GM21360 (cell line): ENCODE measurements at regions not wholly inside any gene's neighbourhood (a gene's known extent, or its start where the extent isn't known, plus 50 kb on each side); places are given as distances from the start of the nearest gene placed in this dataset.

Experiments
- ATAC-seq: cut with Tn5 transposase; IDR thresholded peaks from one replicate; pipeline ENCODE4 v1.9.1; 2021; ENCODE audit warnings: mild to moderate bottlenecking, moderate library complexity; ENCODE audit not compliant: unreplicated experiment

DNA sequence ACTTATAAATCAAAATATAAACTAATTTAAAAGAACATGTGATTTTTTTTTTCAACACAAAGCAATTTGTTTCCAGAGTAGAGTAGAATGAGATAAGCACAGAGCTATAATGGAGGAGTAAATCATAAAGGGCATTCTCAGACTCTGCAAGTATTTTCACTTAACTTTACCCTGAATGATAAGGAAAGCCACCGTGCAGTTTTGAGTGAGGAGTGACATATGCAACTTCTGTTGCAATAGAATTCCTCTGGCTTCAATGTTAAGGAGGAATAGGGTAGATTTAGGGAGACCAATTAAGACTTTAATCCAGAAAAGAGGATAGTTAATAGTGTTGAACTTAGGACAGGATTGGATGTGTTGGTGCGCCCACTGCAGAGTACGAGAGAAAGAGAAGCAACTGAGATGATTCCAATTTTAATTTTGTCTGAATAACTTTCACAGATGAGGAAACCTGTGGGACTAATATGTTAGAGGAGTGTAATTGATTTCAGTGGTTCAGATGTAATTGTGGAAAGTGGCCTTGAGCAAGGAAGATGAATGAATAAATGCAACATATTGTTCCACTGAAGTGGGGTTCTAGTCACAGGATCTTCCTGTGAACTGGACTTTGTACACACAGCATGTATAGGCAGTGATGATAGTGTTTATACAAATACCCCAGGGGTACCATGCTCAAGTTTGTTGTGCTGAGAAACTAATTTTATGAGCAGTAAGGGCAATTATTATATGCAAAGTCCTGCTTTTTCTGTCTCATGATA lies 255.5 kb upstream of the ANO3 start:
- ATAC-seq: no peak

DNA sequence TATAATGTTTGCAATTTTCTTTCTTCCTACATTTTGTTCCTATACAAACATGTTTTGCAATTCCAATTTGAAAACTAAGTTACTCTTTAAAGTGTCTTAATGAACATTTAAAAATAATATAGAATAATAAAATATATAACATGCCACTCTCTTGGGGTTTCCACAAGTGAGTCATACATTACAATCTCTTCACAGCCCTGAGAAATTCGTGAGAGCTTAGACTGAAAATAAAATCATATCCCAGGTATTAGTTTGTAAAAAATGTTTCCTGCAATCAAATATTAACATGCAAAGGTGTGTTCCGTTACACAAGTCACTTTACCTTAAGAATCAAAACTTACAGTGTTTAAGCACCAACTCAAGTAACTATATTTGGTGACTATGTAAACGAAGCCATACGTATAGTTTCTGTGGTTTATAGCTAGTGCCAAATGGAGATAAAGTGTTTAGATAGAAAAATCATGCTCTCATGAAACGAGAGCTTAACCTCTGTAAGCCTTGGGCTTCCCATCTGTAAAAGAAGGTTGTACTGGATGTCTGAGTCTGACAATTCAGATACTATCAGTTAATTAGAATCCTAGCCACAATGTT lies 253.6 kb upstream of the ANO3 start:
- peak; percentile 76 for ATAC-seq

DNA sequence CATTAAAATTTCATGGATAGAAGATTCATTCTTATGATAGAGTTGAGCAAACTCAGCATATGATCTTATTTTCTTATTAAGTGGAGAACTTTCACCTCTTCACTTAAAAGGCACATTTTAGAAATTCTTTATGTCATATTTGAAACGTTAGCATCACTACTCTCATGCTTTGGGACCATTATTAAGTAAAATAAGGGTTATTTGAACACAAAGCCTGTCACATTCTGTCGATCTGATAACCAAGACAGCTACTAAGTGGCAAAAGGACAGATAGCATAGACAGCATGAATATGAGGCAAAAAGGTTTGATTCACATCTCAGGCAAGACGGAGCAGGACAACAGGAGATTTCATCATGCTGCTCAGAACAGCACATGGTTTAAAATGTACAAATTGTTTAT lies 247.6 kb upstream of the ANO3 start:
- ATAC-seq: no peak

DNA sequence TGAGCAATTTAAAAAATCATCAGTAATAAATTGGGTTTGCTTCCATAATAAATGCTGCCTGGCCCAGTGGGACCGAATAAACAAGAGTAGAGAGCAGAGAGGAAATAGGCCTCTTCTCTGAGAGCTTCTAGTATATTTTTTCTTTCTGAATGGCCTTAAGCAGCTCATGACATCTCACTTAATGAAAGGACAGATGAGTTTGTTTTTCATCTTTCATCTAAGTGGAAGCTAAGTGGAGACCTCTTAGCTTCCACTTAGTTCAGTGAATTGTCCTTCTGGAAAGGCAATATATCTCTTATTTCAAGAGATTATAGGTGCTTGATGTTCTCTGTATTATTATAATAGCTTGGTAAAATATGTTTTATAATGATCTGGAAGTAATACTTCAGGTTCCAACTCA lies 245.9 kb upstream of the ANO3 start:
- ATAC-seq: no peak

DNA sequence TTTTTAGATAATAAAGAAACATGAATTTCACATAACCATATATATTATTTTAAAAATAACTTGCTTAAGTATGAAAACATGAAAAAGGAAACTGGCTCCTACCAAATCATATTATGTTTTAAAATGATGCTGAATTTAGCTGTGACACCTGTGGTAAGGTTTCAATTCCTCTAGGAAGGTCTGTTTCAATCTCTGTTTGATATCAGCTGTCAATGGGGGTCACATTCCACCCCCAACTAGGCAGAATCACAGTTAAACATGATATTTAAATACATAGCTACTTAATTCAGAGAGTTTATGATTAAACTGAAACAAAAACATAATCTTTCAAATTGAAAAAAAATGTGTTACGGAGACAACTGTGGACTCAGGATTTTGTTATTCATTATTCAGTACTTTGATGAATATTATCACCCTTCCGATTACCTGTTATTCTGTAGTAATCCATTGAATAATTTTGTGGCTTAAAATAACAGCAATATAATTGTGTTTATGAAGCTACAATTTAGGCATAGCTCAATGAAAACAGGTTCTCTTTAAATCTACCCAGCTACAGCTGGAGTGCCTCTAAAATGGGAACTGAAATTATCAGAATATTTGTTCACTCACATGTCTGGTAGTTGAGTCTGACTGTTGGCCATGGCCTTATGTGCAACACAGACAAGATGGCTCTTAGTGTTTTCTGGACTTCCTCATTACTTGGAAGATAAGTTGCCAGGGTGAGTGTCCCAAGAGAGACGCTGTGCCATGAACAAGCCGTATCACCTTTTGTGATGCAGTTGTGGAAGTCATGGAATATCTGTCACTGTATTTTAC lies 244.6 kb upstream of the ANO3 start:
- ATAC-seq: peak; percentile 92

DNA sequence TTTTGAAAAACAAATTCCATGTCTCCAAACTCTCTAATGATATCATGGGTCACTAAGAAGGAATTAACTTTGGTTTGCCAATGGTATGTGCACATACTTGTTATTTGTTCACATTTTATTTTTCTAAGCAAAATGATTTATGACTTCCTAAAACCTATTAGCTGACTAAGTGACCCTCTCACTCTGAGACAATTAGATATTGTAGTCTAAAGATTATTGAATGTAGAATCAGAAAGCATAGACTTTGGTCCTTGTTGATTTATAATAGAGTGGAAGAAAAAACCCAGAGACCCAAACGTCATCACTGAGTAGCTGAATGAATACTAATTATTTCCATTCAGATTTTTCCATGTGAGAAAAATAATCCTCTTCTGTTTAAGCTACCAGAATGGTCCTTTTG lies 243.5 kb upstream of the ANO3 start:
- no peak for ATAC-seq

DNA sequence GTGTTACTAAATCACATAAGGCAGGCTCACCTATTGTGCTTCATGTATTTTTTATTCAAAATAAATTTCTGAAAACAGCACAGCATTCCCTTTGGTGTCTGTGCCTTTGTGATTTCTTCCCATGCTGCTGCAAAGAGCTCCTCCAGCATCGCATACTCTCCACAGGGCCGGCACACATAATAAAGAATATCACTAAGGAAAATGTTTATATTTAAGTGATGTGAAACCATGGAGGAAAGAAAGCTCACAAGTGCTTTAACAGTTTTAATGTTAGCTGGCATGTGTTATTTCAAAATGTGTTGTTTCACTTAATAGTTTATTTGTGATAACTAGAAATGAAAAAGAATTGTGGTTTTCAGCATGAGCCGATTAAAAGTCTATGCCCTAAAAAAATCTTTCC lies 241.3 kb upstream of the ANO3 start:
- ATAC-seq: no peak

DNA sequence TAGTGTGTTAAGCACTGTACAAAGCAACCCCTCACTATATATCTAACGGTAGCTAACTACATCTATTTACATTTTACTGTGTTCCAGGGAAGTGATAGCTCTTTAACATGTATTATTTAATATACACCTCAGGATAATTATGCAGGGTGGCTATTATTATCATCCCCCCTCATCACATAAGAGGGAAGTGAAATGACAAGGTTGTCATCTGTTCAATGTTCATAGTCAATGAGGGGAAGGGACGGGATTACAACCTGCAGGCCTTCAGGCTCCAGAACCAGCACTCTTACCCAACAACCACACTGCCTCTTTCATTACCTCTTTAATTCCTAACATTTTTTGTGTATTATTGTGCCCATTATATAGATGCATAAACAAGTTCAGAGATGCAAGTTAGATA lies 238.7 kb upstream of the ANO3 start:
- no peak for ATAC-seq

DNA sequence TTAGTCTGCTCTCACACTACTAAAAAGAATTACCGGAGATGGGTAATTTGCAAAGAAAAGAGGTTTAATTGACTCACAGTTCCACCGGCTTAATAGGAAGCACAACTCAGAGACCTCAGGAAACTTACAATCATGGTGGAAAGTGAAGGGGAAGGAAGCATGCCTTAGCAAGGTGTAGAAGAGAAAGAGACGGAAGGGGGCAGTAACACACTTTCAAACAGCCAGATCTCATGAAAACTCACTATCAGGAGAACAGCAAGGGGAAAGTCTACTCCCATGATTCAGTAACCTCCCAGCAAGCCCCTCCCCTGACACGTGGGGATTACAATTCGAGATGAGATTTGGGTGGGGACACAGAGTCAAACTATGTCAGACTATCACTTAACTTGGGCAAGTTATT lies 236.6 kb upstream of the ANO3 start:
- ATAC-seq: no peak

DNA sequence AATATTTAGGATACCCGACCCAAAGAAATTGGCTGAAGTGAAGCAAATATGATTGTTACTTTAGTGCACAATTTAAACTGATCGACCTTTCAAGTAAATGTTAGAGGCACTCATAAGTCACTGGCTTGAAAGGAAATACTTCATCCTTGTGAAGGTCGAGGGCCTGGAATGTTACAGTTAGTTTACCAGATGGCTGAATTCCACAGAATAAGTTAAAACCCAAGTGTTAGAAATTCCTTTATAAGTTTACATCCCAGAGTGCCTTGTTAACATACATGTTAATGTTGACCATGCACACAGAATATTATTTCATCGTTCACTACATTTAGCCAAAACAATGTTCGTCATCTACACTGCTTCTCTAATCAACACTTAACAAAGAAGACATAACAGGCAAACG lies 235.5 kb upstream of the ANO3 start:
- no peak for ATAC-seq

DNA sequence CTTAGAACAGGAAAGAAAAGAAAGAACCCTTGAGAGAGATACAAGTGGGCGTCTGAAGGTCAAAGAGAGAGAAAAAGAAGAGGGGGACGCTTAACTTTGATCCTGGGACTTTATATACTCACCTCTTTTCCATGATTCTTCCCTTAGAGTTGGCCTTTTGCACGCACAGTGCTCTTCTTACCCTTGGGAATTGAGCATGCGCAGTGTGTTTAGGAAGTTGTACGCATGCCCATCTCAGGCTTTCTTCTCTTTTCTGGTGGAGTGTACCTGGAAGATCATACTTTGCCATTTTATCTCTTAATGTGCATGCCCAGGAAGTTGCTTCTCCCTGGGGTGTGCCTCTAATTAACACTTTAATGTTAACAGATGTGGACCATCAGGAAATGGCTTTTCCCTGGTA lies 229.6 kb upstream of the ANO3 start:
- ATAC-seq: no peak

DNA sequence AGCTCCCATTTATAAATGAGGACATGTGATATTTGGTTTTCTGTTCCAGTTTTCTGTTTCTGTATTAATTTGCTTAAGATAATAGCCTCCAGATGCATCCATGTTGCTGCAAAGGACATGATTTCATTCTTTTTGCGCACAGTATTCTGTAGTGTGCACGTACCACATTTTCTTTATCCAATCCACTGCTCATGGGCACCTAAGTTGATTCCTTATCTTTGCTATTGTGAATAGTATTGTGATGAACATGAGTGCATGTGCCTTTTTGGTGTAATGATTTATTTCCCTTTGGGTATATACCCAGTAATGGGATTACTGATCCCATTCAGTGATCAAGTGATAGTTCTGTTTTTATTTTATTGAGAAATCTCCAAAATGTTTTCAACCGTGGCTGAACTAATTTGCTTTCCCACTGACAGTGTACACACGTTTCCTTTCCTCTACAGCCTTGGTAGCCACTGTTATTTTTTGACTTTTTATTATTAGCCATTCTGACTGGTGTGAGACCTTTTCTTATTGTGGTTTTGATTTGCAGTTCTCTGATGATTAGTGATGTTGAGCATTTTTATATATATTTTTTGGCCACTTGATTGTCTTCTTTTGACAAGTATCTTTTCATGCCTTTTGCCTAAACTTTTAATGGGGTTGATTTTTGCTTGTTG lies 226.0 kb upstream of the ANO3 start:
- ATAC-seq: no peak

DNA sequence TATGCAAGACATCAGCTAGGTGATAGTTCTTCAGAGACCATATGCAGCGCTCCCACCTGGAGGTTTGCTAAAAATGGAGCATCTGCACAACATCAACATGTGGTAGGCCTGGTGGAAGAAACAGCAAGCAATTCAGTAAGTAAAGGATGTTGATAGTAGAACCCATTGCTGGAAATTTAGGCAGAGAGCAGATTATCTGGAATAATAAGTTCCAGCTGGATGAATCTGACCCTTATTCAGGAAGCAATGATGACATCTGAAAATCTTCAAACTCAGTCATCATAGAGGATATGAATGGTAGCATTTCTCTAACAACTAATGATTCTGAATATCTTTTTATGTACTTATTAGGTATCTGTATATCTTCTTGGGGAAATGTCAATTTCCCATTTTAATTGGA lies 225.2 kb upstream of the ANO3 start:
- ATAC-seq: no peak

DNA sequence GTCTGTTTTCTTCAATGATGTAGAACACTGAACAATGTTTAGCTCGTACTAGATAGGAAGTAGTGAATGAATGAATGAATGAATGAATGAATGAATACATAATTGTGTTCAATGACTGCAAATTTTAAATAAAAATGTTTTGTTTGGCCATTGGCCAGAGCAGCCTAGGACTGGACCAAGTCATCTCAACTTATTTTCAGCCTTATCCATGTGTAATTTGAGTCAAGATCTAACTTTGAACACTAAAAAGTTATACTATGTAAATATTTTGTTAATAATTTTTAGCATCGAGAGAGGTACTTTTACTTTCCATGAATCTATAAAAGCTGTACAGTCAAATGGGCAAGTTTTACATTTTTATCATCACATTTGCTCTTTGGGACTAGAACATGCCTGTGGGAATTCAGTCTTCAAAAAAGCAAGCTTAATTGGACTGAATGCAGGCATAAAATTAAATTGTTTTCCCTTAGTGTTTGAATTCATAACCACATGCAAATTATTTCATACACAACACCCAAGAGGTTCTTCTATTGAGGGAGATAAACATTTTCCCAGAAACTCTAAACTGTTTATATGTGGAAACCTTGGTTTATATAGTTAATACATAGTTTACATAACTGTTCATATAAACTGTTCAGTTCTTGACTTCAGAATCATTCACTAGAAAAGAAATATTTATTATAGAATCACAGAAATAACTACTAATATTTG lies 222.1 kb upstream of the ANO3 start:
- ATAC-seq: no peak

DNA sequence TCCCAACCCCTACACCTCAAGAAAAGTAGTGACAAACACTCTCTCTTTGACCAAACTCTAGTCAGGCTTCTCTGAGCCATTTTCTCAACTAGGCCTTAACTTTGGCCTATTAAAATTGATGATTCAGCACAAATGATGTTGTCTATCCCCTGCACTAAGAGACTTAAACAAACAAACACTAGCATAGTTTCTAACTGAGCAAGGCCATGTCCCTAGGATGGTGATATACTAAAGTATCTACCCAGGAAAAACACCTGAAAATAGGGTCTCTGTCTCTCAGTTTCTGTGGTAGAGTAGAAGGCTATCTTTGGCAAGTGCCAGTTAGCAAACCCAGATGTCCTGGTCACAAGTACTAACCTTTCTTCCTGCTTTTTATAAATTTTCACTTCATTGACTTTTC lies 219.7 kb upstream of the ANO3 start:
- no peak for ATAC-seq

DNA sequence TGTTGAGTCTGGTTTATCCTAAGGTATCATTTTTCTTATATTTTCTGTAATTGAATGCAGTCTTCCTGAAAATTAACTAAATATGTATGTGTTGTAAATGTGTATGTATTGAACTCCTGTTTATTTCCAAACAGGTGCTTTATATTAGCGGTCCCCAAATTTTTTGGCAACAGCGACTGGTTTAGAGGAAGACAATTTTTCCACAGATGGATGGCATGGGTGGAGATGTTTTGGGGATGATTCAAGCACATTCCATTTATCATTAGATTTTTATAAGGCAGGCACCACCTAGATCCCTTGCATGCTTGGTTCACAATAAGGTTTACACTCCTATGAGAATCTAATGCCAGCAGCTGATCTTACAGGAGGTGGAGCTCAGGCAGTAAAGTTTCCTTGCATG lies 210.5 kb upstream of the ANO3 start:
- ATAC-seq: no peak

DNA sequence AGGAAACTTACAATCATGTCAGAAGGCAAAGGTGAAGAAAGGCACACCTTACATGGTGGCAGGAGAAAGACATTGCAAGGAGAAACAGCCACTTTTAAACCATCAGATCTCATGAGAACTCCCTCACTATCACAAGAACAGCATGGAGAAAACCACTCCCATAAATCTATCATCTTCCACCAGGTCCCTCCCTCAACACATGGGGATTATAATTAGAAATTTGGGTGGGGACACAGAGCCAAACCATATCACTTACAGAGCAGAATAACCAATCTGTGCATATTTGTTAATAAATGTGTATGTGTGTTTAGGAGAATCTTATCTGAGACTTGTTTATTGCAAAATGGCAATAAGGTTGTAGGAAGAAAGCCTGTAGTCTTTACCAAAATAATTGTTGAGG lies 205.2 kb upstream of the ANO3 start:
- no peak for ATAC-seq

DNA sequence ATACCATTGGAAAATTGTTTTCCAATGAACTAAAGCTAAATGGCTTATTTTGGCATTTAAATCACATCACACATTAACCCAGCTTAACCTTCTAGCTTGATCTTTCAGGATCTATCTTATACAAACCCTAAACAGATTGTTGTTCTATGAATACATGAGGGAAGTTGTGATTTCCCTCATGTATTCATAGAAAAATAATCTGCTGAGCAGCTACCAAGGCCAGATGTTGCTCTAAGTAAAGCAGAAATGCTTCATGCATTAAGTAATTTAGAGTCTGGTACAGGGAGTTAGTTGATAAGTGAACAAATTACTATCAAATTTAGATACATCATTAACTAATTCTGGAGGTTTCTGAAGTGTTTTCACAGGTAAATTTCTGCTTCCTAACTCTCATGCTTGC lies 204.6 kb upstream of the ANO3 start:
- ATAC-seq: no peak

DNA sequence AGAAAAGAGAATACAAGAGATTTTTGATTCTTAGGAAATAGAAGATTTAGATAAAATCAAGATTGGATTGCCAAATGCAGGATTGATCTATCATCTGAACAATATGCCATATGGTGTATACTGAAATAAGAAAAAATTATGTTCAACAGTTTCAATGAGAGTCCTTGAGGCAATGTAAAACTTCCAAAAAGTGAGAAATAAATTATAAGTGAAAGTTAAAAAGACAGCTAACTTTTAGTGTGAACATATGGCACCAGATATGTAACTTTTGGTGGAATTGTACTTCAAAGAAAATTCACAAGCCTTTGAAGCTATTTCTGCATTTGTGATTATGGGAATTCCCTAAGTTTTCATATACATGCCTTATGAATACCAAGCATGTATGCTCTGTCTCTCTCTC lies 200.5 kb upstream of the ANO3 start:
- ATAC-seq: no peak

DNA sequence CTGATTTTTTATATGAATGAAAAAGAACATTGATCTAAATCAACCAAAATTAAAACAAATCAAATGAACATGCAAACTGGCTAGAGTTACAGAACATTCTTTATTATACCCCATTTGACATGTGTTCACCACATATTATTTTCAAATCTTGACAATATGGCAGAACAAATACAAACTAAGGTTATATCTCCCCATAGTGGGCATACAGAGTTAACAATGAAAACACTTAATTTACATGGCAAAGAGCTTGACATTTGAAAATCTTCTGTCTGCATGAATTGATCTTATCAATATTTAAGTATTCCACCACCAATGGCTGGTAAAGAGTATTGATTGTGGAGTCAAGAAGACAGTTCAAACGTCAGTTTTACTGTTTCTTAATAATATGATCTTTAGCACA lies 197.9 kb upstream of the ANO3 start:
- no peak for ATAC-seq
